SIG-M5 treated with dmso at 0.1 percent for 504 hours (cell line): ENCODE measurements at regions not wholly inside any gene's neighbourhood (a gene's known extent, or its start where the extent isn't known, plus 50 kb on each side); places are given as distances from the start of the nearest gene placed in this dataset.
"Not testable (repeated sequence)": the region's sequence is repeated elsewhere in the genome, so short reads cannot be mapped to it uniquely, and the experiment has no call there.

ENCODE experiments used
- DNase-seq: peaks from one replicate; lab custom pipeline; 2025; ENCODE audit not compliant: unreplicated experiment; lab: John Stamatoyannopoulos, UW

DNA sequence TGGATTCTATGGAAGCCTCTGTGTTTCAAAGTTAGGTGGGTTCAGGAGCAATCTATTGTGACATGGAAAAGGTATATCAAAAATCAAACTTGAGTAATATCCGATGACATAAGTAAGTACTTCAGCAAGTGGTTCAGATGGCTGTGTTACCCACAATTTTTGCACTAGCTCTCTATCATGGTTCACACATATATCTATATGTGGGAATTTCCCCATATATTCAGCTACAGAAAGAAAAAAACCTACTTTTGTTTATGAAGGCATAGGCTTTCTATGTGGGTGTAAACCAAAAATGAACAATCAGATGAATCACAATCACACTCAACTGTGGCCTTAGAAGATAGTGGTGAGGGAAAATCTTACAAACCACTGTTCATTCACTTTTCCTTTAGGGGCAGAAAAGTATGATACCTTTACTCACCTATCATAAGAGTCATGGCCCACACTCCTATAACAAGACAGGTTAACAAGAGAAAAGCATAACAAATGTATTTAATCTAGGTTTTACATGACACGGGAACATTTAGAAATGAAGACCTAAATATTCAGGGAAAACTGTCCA lies 449.6 kb upstream of the HTR1E start:
- no peak for DNase-seq

DNA sequence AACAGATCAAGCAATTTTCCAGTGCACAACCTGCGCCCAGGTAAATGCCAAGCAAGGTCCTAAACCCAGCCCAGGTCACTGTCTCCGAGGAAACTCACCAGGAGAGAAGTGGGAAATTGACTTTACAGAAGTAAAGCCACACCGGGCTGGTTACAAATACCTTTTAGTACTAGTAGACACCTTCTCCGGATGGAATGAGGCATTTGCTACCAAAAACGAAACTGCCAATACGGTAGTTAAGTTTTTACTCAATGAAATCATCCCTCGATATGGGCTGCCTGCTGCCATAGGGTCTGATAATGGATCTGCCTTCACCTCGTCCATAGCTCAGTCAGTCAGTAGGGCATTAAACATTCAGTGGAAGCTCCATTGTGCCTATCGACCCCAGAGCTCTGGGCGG lies 459.0 kb upstream of the HTR1E start:
- not testable (repeated sequence) for DNase-seq

DNA sequence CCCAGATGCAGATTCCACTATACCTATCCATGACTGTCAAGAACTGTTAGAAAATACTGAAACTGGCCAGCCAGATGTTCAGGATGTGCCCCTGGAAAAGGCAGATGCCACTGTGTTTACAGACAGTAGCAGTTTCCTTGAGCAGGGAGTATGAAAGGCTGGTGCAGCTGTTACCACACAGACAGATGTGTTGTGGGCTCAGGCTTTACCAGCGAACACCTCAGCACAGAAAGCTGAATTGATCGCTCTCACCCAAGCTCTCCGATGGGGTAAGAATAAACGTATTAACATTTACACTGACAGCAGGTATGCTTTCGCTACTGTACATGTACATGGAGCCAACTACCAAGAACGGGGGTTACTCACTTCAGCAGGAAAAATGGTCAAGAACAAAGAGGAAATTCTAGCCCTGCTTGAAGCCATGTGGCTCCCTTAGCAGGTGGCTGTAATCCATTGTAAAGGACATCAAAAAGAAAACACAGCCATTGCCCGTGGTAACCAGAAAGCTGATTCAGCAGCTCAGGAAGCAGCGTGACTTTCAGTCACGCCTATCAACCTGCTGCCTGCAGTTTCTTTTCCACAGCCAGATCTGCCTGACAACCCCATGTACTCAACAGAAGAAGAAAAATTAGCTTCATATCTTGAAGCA lies 459.7 kb upstream of the HTR1E start:
- DNase-seq, result no peak

DNA sequence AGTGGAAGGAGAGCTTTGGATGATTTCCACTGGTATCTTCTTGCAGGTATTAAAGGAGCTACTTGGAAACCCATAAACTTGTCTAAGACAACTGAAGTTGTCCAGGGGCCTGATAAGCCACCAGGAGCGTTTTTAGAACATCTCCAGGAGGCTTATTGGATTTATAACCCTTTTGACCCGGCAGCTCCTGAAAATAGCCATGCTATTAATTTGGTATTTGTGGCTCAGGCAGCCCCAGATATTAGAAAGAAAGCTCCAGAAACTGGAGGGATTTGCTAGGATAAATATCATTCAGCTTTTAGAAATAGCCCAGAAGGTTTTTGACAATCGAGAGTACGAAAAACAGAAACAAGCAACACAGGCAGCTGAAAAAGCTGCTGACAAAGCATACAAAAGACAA lies 461.0 kb upstream of the HTR1E start:
- DNase-seq, result no peak

DNA sequence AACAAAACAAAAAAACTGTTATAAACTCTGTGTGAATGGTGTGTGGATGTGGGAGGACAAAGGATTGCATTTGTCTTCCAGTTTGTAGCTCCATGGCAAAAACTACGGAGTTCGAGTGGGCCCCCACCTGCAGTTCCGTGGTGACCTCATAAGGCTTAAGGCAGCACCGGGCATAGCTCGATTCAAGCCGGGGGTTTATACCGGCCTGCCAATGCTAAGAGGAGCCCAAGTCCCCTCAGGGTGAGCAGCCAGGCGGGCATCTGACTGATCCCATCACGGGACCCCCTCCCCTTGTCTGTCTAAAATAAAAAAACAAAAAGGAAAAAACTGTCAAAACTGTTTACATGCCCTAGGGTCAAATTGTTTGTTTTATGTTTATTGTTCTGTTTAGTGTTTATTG lies 463.2 kb upstream of the HTR1E start:
- DNase-seq, result no peak

DNA sequence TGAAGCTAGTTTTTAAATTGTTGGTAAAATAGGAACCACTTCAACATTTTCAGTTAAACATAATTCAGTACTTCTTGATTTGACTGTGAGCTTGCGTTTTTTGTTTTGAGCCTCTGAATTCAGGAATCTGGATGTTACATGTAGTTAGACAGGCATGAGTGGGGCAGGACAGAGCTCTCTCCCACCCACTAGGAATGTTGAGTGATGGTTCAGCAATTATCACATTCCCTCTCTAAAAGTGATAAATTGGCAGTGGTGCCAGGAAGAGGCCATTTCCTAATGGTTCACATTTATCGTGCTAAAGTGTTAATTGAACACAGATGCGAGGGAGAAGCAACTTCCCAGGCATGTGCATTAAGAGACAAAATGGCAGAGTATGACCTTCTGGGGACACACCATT lies 465.5 kb upstream of the HTR1E start:
- no peak for DNase-seq

DNA sequence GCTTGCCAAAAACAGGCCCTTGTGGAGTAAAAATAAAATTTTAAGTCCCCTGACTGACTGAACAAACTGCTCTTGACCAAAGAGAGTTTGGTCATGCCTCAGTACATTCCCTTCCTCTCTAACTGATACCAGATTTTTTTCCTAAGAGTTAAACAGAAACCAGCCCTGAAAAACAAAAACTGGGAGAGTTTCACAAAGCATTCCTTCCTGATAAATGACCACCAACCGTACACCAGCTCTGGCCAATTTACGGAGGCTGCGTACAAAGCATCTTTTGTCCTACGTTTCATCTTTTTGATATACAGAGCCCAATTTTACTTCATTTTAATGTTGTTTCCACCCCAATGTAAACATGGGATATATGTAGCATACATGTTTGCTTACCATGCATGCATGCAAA lies 477.4 kb upstream of the HTR1E start:
- DNase-seq, result no peak

DNA sequence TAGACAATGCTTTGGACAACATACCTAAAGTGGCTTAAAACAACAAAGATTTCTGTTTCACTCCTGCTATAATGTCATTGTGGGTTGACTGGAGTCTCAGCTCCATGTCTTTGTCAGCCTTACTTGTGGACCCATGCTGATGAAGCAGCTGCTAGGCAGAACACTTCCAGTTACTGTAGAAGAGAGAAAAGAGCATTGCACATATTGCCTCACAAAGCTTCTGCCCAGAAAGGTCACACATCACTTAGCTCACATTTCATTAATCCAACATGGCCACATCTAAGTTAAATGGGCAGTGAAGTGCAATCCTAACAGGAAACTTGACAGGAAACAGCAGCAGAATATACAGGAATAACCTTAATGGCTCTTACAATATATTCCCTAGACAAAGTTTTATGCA lies 480.5 kb upstream of the HTR1E start:
- no peak for DNase-seq

DNA sequence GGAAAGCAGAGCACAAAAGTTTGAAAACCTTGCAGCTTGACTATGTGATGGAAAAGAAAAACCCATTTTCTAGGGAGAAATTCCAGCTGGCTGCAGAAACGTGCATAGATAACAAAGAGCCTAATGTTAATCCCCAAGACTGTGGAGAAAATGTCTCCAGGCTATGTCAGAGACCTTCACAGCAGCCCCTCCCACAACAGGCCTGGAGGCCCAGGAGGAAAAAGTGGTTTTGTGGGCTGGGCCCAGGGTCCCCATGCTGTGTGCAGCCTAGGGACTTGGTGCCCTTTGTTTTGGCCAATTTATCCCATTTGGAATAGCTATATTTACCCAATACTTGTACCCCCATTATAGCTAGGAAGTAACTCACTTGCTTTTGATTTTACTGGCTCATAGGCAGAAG lies 484.1 kb upstream of the HTR1E start:
- DNase-seq, result no peak

DNA sequence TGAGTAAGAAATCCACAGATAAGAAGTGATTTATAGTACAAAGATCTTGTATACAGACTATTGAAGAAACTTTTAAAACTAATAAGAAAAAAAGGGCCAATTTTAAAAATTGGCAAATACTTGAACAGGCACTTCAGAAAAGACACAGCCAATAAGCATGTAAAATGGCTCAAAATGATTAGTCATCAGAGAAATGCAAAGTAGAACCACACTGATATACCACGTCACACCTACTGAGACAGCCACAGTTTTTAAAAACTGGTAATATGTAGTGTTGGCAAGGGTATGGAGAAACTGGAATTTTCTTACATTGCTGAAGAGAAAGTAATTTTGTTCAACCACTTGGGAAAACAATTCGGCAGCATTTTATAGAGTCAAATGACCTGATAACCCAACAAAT lies 488.9 kb upstream of the HTR1E start:
- DNase-seq, result no peak

DNA sequence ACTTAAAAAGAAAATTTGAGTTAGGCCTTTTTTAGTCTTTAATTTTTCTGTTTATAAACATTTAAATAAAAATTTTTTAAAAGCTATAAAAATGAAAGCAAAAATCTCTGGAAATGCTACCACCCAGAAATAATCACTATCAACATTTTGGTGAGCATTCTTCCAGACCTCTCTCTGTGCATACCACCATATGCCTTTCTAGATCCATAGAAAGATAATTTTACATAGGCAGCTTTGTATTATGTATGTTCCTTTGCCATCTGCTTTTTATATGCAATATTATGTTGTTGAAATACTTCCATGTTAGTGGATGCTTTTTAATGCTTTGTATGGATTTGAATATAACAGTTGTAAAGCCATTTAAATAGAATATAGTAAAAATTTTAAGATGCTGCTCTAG lies 496.7 kb upstream of the HTR1E start:
- DNase-seq, result no peak

DNA sequence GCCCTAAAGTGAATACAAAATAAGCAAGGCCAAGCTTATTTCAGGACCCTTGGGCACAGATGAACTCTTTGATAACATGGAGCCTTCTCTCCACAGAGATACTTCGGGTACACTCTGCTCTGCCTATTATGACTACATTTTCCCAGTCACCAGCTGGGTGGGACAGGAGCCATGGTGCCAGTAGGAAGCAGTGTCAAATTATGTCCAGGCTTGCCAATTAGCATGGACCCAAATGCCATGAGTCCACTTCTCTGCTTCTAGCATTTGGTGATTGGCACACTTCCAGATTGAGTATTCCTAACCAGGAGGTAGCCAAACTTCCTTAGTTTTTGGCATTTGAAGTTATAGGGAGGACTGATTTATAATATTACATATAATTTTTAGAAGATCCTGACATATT lies 513.8 kb upstream of the HTR1E start:
- no peak for DNase-seq

DNA sequence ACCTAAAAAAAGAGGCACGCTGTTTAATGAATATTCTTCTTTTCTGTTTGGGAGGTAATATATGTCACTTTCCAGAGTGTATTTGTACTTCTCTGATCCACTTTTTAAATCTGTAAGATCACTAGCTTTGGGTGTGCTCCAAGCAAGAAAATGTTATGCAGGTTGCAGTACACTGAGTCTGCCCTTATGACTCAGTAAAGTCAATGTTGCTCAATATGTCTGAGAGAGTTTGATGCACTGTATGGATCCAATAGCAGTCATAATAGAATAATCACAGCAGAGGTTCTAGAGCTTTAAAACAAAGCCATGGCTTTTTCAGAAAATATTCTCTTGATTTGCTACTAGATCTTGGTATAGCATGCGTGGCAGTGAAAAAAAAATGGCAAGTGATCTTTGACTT lies 525.3 kb upstream of the HTR1E start:
- DNase-seq, result no peak

DNA sequence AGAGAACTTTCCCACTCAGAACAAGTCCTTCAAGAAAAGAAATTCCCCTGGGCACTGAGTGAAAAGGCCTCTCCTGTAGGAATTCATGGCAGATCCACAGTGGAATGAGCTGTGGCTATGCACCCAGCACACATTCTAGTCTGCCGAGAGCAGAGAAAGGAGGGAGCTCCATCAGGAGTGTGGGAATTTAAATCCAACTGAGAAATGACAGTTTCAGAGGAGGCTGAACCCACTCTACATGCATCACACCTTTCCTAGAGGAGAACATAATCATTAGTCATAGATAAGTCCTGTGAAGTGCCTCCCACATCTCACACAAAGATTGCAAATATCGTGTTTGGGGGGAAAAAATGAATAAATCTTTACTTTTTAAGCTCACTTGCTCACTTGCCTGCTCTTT lies 530.2 kb upstream of the HTR1E start:
- DNase-seq, result no peak

DNA sequence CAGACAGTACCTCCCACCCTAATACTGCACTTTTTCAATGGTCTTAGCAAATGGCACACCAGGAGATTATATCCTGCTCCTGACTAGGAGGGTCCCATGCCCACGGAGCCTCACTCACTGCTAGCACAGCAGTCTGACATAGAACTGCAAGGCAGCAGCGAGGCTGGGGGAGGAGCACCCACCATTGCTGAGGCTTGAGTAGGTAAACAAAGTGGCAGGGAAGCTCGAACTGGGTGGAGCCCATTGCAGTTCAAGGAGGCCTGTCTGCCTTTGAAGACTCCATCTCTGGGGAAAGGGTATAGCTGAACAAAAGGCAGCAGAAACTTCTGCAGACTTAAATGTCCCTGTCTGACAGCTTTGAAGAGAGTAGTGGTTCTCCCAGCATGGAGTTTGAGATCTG lies 544.5 kb upstream of the HTR1E start:
- not testable (repeated sequence) for DNase-seq

DNA sequence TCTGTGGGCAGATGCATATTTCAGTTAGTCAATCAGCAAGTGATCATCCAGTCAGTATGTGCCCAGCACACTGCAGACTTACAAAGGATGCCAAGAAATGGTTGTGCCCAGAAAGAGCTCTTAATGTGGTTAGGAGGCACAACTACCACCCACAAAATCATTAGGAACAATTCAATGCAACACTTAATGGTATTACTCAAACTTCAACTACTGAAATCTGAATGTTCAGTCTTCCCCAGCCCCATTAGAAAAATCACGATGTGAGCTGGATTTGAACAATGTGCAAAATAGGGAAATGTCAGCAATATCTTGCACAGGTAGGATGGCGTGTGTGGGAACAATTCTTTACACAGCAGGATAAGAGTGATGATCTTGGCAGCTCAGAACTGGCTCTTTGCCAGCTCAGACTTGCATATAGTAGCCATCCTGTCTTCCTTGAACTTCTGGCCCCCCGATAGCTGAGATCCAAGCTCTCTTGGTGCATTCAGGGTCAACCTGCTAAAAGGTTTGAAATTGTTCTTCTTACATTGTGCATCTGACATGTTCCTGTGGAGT lies 556.7 kb upstream of the HTR1E start:
- DNase-seq, result no peak

DNA sequence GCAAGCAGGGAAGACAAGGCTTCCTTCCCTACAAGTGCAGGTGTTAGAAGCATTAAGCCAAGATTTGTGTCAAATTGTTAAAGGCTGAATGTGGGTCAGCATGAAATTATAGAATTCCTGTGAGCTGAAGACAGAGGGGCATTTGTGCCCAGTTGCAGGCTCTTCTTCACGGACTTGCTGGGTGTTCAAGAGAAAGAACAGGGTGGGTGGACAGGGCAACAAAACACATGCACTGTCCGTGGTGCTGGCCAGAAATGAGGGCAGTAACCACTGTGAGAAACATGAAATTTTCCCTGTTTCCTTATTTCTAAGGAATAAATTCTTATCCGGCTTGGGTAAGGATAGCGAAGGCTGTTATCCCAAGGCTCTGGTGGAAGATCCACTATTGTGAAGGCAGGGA lies 579.5 kb upstream of the HTR1E start:
- no peak for DNase-seq

DNA sequence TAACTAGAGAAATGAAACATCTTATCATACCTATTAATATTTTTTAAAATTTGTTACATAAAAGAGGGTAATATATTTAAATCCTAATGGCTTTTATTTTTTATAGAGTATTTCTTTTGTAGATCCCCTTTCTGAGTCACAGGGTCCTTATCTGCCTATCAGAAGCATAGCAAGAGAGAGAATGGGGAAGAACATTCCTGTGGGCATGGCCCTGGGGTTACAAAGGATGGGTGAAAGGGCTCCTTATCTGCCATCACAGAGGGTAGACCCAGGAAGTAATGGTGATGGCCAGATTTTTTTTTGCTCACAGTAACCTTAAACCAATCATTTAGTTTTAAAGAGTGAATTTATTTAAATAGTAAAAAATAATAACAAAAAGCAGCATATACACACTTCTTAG lies 582.1 kb upstream of the HTR1E start:
- DNase-seq, result no peak

DNA sequence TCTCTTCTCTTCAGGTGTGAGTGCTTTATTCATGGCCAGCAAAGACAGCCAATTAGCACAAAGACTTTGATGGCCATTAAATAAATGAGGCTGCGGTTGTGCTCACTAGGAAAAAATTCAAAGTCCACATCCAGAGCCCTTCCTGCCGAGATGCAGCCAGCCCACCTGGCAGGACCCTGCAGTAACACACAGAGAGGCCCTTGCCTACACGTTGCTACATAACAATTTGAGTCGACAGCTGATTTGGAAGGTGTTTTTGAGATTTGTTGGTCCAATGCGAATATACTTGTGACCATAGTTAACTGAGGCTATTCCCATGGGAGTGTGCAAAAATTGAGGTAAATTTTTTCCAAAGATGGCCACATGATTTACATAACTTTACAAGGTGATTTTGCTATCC lies 605.4 kb upstream of the HTR1E start:
- DNase-seq, result no peak

DNA sequence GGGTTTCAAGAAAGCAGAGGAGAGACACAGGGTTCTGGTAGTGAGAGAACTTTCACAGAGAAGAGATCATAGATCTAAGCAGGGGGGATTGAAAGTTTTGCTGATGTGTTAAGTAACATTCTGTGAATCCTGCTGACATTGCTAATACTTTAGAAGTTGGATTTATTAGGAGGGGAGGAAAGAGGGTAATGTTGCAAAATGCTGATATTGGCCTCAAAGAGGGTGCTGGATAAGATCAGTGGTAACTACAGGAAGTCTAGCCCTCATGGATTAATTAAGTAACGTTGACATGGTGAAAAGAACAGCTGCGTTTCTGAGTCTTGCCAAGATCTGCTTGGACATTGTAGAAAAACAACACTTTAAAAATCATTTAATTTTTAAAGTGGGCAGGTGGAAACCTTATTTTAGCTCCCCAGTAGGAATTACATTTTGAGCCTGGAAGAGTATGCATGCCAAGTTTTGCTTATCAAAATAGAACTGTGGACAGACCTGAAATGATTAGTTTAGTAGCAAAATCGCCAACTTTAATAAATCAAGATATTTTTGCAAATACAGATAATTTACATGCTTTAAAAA lies 606.0 kb upstream of the HTR1E start:
- no peak for DNase-seq

DNA sequence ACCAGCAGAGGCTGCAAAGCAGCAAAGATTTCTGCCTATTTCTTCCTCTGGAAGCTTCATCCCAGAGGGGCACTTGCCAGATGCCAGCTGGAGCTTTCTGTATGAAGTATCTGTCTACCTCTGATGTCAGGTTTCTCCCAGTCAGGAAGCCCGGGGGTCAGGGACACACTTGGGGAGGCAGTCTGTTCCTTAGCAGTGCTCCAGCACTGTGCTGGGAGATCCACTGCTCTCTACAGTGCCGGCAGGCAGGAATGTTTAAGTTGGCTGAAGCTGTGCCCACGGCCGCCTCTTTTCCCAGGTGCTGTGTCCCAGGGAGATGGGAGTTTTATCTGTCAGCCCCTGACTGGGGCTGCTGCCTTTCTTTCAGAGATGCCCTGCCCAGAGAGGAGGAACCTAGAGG lies 631.1 kb upstream of the HTR1E start:
- no peak for DNase-seq

DNA sequence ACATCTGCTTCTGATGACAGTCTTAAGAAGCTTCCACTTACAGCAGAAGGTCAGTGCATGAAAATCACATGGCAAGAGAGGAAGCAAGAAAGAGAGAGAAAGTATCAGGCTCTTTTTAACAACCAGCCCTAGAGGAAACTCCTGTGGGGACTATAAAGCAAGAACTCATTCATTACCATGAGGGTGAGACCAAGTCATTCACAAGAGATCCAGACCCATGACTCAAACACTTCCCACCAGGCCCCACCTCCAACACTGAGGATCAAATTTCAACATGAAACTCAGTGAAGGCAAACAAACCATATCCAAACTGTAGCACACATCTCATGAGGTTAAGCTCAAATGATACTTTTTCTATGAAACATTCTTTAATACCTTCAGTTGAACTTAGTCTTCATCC lies 643.2 kb upstream of the SYNCRIP start:
- no peak for DNase-seq
